HG03103 (cell line): ENCODE measurements at regions not wholly inside any gene's neighbourhood (a gene's known extent, or its start where the extent isn't known, plus 50 kb on each side); places are given as distances from the start of the nearest gene placed in this dataset.
"Not testable (repeated sequence)": the region's sequence is repeated elsewhere in the genome, so short reads cannot be mapped to it uniquely, and the experiment has no call there.

ENCODE experiments used
- ATAC-seq: cut with Tn5 transposase; IDR thresholded peaks from one replicate; pipeline ENCODE4 v1.9.1; 2021; ENCODE audit warnings: low read depth; ENCODE audit not compliant: unreplicated experiment

DNA sequence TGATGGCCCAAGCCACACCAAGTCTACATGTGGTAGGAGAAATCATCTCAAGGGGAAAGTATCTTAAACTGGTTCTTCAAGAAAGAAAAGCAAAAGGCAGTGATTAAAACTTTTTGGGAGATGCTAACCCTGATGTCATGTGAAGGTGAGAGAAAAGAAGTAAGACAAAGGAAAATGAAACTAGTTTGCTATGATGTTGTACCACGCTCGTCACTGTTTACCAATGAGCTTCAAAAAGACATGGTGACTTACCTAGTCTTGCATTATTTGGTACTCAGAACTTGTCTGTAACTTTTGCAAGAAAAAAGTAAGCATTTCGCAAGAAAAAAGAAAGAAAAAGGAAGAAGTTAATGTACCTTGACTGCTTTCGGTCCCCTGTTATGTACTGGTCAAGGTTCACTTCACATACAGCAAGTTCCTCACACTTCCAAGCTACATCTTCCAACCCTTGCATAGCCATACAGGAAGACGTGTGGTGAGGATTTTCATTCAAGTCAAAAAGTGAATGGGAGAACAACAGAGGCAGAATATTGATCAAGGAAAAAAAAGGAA lies 739.3 kb downstream of the NR2F1-AS1 start:
- ATAC-seq, result no peak

DNA sequence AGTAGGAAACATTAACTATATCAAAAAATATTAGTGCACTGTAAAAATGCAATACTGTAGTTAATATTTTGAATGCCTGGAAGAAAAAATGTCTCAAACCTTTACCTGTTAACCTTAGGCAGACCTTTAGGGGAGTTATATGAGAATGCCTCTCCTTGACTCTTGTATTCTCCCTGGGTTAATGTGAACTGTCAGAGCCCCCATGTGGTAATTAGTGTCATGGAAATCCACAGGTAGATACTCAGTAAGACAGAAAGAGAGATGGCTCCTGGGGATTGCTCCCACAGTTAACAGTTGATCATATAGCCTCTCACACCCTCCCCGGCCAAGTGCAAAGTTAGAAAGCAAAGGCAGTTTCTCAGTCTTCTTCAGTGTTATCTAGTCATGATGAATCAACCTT lies 742.8 kb downstream of the NR2F1-AS1 start:
- no peak for ATAC-seq

GRCh38 chr5:92836855-92837755 lies 743.9 kb downstream of the NR2F1-AS1 start:
- ATAC-seq, result no peak

- ATAC-seq, result no peak
Observed at GRCh38 chr5:92835712-92836111, 745.3 kb downstream of the NR2F1-AS1 start.

GRCh38 chr5:92823551-92823950 lies 757.5 kb downstream of the NR2F1-AS1 start:
- ATAC-seq, result not testable (repeated sequence)

DNA sequence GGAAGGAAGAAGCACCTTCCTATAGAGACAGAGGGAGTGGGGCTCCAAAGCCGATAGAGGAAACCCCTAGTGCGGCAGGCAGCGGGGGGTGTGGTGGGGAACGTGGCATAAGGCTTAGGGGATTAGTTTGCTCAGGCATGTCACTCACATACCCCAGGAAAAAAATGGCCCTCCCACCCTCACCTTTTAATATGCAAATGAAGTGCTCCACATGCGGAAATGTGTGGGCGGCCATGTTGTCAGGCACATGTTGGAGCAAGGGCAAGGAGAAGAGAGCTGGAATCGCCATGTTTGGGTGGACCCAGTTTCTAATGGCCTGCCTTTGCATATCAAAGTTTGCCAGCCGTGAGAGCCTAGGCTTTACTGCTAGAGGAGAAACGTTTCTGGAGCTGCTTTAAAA lies 758.8 kb downstream of the NR2F1-AS1 start:
- no peak for ATAC-seq

GRCh38 chr5:92809855-92810465 lies 771.1 kb downstream of the NR2F1-AS1 start:
- no peak for ATAC-seq

- no peak for ATAC-seq
Observed at GRCh38 chr5:92808474-92808873, 772.5 kb downstream of the NR2F1-AS1 start.

DNA sequence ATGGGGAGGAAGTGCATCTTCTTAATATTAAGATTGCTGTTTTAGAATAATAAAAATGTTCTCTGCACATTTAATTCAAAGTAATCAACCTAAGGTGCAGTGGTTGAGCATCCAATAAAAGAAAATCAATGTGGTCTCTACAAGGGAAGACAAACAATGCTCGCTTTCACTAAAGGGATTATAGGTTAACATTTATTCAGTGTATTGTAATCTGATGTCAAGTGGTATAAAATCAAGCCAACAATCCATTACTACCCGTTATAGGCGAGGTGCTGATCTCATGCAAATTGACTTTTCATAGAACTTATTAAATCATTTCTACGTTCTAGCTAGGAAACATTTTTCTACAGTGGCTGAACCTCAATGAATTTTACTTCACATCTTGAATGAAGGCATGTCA lies 773.9 kb downstream of the NR2F1-AS1 start:
- ATAC-seq, result no peak

- no peak for ATAC-seq
Observed at GRCh38 chr5:92805446-92805845, 775.6 kb downstream of the NR2F1-AS1 start.

DNA sequence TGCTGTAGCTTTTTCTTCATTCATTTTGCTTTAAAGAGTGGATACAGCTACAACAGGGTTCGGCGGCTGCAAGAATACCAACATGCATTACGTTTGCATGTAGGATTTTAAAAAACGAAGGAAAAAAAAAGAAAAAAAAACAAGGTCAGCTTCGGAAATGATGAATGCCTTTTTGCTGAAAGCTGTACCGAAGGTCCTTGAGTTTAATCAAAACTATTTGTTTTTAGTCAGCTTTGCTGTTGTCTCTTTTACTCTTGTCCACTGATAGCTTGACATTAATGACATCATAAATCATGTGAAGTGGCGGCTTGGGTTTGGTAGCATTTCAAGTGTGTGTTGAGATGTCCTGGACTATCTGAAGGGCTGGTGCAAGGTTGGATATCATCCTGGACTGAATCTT lies 779.1 kb downstream of the NR2F1-AS1 start:
- no peak for ATAC-seq

- ATAC-seq, result no peak
Observed at GRCh38 chr5:92800365-92800764, 780.7 kb downstream of the NR2F1-AS1 start.

GRCh38 chr5:92795633-92796032 lies 785.4 kb downstream of the NR2F1-AS1 start:
- ATAC-seq, result no peak

- no peak for ATAC-seq
Observed at GRCh38 chr5:92780057-92780456, 801.0 kb downstream of the NR2F1-AS1 start.

- ATAC-seq, result no peak
Observed at GRCh38 chr5:92779536-92779935, 801.5 kb downstream of the NR2F1-AS1 start.

- ATAC-seq, result no peak
Observed at GRCh38 chr5:92778261-92778660, 802.8 kb downstream of the NR2F1-AS1 start.

DNA sequence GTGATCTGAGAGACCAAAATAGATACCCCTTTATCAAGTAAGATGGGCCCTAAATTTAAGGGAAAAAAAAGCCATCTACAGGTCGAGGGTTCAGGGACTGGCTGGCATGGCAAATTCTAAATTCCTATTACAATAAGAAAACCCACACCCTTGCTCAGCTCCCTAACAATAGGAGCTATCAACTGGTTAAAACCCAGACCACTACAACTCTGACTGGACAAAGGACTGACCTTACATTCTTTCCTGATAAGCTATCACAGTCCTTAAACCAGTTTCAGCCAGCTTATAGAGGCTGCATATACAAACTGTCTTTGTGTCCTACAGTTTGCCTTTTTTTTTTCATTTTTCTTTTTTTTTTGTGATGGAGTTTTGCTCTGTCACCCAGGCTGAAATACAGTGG lies 803.6 kb downstream of the NR2F1-AS1 start:
- ATAC-seq, result no peak

DNA sequence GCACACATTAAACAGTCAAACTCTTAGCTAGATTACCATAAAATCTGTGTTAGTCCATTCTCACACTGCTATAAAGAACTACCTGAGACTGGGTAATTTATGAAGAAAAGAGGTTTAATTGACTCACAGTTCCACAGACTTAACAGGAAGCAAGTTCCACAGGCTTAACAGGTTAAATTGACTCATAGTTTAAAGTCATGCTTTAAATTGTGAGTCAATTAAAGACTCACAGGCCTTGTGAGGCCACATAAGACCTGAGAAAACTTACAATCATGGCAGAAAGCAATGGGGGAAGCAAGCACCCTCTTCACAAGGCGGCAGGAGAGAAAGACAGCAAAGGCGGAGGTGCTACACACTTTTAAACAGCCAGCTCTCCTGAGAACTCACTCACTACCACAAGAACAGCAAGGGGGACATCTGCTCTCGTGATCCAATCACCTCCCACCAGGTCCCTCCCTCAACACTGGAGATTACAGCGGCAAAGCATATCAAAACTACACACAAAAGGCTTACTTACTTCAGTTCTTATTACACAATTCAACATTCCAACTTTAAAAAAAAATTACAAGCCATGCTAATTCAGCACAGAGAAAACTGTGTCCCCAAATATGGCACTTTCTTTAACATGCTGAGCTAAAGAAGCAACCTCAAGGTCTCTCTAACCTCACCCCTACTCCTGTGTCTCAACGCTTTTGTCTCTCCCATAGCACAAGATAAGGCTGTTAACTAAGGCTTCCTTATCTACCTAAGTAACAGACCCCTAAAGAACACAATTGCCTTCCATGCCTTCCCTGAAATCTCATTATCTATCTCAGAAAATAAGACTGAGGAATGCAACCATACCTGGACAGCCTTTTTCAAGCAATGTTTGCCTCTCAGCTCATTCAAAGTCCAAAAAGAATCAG lies 805.1 kb downstream of the NR2F1-AS1 start:
- no peak for ATAC-seq

GRCh38 chr5:92769978-92770377 lies 811.0 kb downstream of the NR2F1-AS1 start:
- ATAC-seq, result no peak

DNA sequence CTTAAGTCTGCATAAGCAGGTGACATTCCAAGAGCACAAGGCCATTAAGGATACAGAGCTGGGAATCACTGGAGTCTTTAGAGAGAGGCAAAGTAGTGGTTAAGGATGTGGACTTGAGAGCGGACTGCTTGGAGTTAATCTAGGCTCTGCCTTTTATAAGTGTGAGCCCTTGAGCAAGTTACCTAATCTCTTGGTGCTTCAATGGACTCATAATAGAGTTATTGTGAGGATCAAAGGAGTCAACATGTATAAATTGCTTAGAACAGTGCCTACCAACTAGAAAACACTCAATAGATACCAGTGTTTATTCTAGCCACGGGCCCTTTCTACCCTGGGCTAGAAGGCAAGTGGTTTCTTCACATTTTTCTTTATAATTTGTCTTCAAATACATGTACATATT lies 819.4 kb downstream of the NR2F1-AS1 start:
- no peak for ATAC-seq

DNA sequence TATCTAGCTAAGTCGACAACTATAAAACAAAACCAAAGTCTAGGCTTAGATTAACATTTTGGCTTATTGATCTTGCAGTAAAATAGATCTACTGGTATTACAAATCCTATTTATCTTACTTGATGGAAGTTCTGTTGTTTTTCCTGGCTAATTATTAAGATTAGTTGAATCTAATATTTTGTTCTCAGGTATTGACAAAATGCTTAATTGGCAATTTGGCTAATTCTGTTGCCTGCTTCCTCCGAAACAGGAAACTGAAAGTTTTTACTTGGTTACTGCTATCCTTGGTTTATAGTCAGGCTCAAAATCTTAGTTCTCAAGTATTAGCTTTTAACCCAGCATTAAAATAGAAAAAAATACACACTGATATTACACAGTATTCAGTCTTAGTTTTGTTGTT lies 820.5 kb downstream of the NR2F1-AS1 start:
- ATAC-seq, result no peak
